Neural progenitor cell (in vitro differentiated cells): ENCODE measurements at regions not wholly inside any gene's neighbourhood (a gene's known extent, or its start where the extent isn't known, plus 50 kb on each side); places are given as distances from the start of the nearest gene placed in this dataset.

ENCODE experiments used
- DNase-seq: peaks from one replicate; pipeline ENCODE4 v3.0.0-alpha.2; 2016; ENCODE audit warnings: low spot score
- H2AFZ ChIP-seq: fragments of 200-600 bp; sonication (generic); replicated peaks from 2 replicates; pipeline ENCODE4 v1.6.1; 2016; ENCODE audit warnings: antibody characterized with exemption
- H3F3A ChIP-seq: fragments of 200-600 bp; sonication (generic); 2 replicates; pipeline ENCODE4 v1.6.1; 2016; ENCODE audit warnings: antibody characterized with exemption, low read depth
- H3K27ac ChIP-seq: fragments of 200-600 bp; sonication (generic); 2 replicates; pipeline ENCODE4 v1.5.1; 2016; ENCODE audit warnings: mild to moderate bottlenecking
- H3K27me3 ChIP-seq: fragments of 200-600 bp; sonication (generic); 2 replicates; pipeline ENCODE4 v1.6.1; 2016; ENCODE audit warnings: mild to moderate bottlenecking, moderate library complexity
- H3K36me3 ChIP-seq: fragments of 200-600 bp; sonication (generic); 2 replicates; pipeline ENCODE4 v1.5.1; 2016
- H3K4me1 ChIP-seq: fragments of 200-600 bp; sonication (generic); 2 replicates; pipeline ENCODE4 v1.6.1; 2016; ENCODE audit warnings: mixed run types
- H3K4me2 ChIP-seq: fragments of 200-600 bp; sonication (generic); 2 replicates; pipeline ENCODE4 v1.6.1; 2016
- H3K4me3 ChIP-seq: fragments of 200-600 bp; sonication (generic); 2 replicates; pipeline ENCODE4 v1.5.1; 2016
- H3K79me2 ChIP-seq: fragments of 200-600 bp; sonication (generic); 2 replicates; pipeline ENCODE4 v1.6.1; 2016; ENCODE audit warnings: low read depth
- H3K9ac ChIP-seq: fragments of 200-600 bp; sonication (generic); 2 replicates; pipeline ENCODE4 v1.6.1; 2016
- H3K9me3 ChIP-seq: fragments of 200-600 bp; sonication (generic); 2 replicates; pipeline ENCODE4 v1.5.1; 2016; ENCODE audit warnings: low read depth
- H4K20me1 ChIP-seq: fragments of 200-600 bp; sonication (generic); 2 replicates; pipeline ENCODE4 v1.6.1; 2016; ENCODE audit warnings: low read depth
- H3K27ac Mint-ChIP-seq: 3 replicates; pipeline ENCODE4 v1.8.0; 2021; ENCODE audit warnings: mixed read lengths
- H3K27me3 Mint-ChIP-seq: 2 replicates; pipeline ENCODE4 v1.8.0; 2022; ENCODE audit warnings: low read depth, mild to moderate bottlenecking, inconsistent platforms, moderate library complexity, mixed read lengths; ENCODE audit not compliant: insufficient read depth
- H3K36me3 Mint-ChIP-seq: 3 replicates; pipeline ENCODE4 v1.8.0; 2021; ENCODE audit warnings: mixed read lengths
- H3K4me1 Mint-ChIP-seq: 3 replicates; pipeline ENCODE4 v1.8.0; 2021; ENCODE audit warnings: mixed read lengths
- H3K4me3 Mint-ChIP-seq: 3 replicates; pipeline ENCODE4 v1.8.0; 2021; ENCODE audit warnings: mild to moderate bottlenecking, moderate library complexity, mixed read lengths
- H3K9me3 Mint-ChIP-seq: 3 replicates; pipeline ENCODE4 v1.8.0; 2020; ENCODE audit warnings: mixed read lengths
- EZH2 ChIP-seq: fragments of 200-600 bp; sonication (generic); IDR thresholded peaks from 2 replicates; pipeline ENCODE4 v1.6.1; 2017; ENCODE audit warnings: antibody characterized with exemption, mild to moderate bottlenecking, moderate library complexity
- EZH2phosphoT487 ChIP-seq: fragments of 200-600 bp; sonication (generic); IDR thresholded peaks from 2 replicates; pipeline ENCODE4 v1.6.1; 2017; ENCODE audit warnings: antibody characterized with exemption
- TF ChIP-seq, protein P1 (sequence below): fragments of 200-600 bp; sonication (generic); IDR thresholded peaks from 2 replicates; pipeline ENCODE4 v1.5.1; 2017; ENCODE audit warnings: antibody characterized with exemption, mild to moderate bottlenecking

DNA sequence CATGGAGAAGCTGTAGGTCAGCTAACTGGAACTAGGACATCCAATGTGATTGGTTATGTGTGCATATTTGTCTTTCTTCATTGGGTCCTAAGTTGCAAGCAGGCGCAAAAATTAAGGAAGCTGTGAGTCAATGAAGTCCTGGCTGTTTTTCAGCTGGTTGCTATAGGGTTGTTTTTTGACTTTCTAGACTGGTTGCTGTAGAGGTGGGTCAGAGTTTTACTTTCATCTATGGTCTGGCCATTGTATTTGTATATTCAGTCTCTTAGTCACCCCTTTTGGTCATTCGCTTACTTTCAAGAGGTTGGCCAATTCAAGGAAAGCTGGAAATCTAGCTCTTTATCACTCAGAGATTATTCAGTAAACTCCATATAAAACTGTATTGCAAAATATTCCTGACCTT lies 62.0 kb upstream of the AMZ2 start:
- DNase-seq: no peak
- Histone ChIP-seq H3F3A (peaks cover 10% of the 10 kb centered on the region), H3K36me3 (no peaks in the 10 kb centered on the region), H3K79me2 (no peaks in the 10 kb centered on the region), H2AFZ (no peak overlapping the region), H3K4me2 (no peak overlapping the region), H3K27ac (no peak overlapping the region), H3K27me3 (peaks cover 11% of the 10 kb centered on the region), H3K9ac (no peak overlapping the region), H3K4me3 (no peak overlapping the region), H3K9me3 (no peaks in the 10 kb centered on the region), H3K4me1 (peaks cover 12% of the 10 kb centered on the region), H4K20me1 (no peaks in the 10 kb centered on the region)
- Mint-ChIP-seq H3K36me3 (no peaks in the 10 kb centered on the region), H3K27me3 (peaks cover 3% of the 10 kb centered on the region), H3K4me1 (peaks cover 15% of the 10 kb centered on the region), H3K9me3 (no peaks in the 10 kb centered on the region), H3K27ac (no peak overlapping the region), H3K4me3 (no peak overlapping the region)
- TF ChIP-seq EZH2phosphoT487 (no peak), EZH2 (no peak)
- TF ChIP-seq, protein P1, sequence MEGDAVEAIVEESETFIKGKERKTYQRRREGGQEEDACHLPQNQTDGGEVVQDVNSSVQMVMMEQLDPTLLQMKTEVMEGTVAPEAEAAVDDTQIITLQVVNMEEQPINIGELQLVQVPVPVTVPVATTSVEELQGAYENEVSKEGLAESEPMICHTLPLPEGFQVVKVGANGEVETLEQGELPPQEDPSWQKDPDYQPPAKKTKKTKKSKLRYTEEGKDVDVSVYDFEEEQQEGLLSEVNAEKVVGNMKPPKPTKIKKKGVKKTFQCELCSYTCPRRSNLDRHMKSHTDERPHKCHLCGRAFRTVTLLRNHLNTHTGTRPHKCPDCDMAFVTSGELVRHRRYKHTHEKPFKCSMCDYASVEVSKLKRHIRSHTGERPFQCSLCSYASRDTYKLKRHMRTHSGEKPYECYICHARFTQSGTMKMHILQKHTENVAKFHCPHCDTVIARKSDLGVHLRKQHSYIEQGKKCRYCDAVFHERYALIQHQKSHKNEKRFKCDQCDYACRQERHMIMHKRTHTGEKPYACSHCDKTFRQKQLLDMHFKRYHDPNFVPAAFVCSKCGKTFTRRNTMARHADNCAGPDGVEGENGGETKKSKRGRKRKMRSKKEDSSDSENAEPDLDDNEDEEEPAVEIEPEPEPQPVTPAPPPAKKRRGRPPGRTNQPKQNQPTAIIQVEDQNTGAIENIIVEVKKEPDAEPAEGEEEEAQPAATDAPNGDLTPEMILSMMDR: no peak

- no peak overlapping the region for H3K27ac Mint-ChIP-seq
- no peaks in the 10 kb centered on the region for H3K9me3 ChIP-seq
- no peaks in the 10 kb centered on the region for H3K36me3 Mint-ChIP-seq
- H3K4me1 Mint-ChIP-seq: peaks cover 6% of the 10 kb centered on the region
- no peak overlapping the region for H2AFZ ChIP-seq
- H3K27me3 Mint-ChIP-seq: peaks cover 15% of the 10 kb centered on the region
- no peak overlapping the region for H3K27ac ChIP-seq
- no peak overlapping the region for H3K9ac ChIP-seq
- no peaks in the 10 kb centered on the region for H3K4me1 ChIP-seq
- H3K4me2 ChIP-seq: no peak overlapping the region
- no peak for DNase-seq
- H3K36me3 ChIP-seq: no peaks in the 10 kb centered on the region
- peaks cover 56% of the 10 kb centered on the region for H3K27me3 ChIP-seq
- H3K9me3 Mint-ChIP-seq: peaks cover 2% of the 10 kb centered on the region
- H3F3A ChIP-seq: no peaks in the 10 kb centered on the region
- no peaks in the 10 kb centered on the region for H3K79me2 ChIP-seq
- H3K4me3 Mint-ChIP-seq: no peak overlapping the region
- no peak for TF ChIP-seq EZH2phosphoT487
- no peak for TF ChIP-seq EZH2
- TF ChIP-seq, protein P1: no peak
- H4K20me1 ChIP-seq: no peaks in the 10 kb centered on the region
- H3K4me3 ChIP-seq: no peak overlapping the region
Measured at GRCh38 chr17:68190495-68190894, 57.3 kb upstream of the AMZ2 start.

DNA sequence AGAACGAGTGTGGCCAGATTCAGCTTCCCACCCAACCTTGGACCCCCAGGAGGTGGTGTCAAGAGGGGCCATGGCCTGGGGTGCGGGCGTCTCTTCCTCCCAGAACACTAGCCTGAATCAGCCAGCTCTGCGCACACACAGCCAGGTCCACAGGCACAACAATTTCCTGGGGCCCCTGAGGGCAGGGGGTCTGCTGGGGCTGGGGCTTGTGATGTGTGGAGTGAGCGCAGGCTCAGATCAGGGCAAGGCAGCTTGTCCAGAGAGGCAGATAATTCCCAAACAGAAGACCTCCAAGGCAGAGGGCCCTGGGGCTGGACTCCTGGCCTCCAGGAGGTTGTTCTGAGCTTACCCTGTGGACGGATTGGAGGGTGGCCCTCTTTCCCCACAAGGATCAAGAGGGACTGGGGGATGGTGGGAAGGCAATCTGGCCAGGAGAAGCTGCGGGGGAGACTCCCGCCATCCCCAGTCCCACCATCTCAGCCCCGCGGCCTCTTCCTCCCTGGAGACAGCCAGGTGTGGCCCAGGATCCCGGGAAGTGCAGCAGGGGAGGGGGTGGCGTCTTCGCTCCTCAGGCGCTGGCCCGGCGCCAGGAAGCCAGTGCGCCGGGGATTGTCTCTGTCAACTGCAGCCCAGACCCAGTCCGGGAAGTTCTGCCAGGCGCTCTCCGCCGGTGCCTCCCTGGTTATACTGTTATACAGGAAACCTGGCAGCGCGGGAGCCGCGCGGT lies 52.0 kb upstream of the AMZ2 start:
- peaks cover 9% of the 10 kb centered on the region for H3K4me1 ChIP-seq
- no peaks in the 10 kb centered on the region for H3K36me3 ChIP-seq
- peaks cover 46% of the 10 kb centered on the region for H3K27me3 Mint-ChIP-seq
- H3K27ac Mint-ChIP-seq: no peak overlapping the region
- H3K4me3 ChIP-seq: peak overlapping the region; percentile 49
- peaks cover 11% of the 10 kb centered on the region for H3F3A ChIP-seq
- H3K36me3 Mint-ChIP-seq: no peaks in the 10 kb centered on the region
- peak overlapping the region; percentile 66 for H3K4me3 Mint-ChIP-seq
- TF ChIP-seq EZH2phosphoT487 (peak; percentile 85), EZH2 (peak; percentile 77)
- TF ChIP-seq, protein P1: no peak
- DNase-seq: peak; percentile 52
- H4K20me1 ChIP-seq: peaks cover 38% of the 10 kb centered on the region
- H3K79me2 ChIP-seq: no peaks in the 10 kb centered on the region
- no peak overlapping the region for H3K27ac ChIP-seq
- no peak overlapping the region for H3K9ac ChIP-seq
- H3K4me1 Mint-ChIP-seq: peaks cover 17% of the 10 kb centered on the region
- peaks cover 2% of the 10 kb centered on the region for H3K9me3 Mint-ChIP-seq
- peak overlapping the region; percentile 71 for H2AFZ ChIP-seq
- H3K9me3 ChIP-seq: no peaks in the 10 kb centered on the region
- peak overlapping the region; percentile 95 for H3K4me2 ChIP-seq
- peaks cover 99% of the 10 kb centered on the region for H3K27me3 ChIP-seq
